H1 (cell line): ENCODE measurements at regions not wholly inside any gene's neighbourhood (a gene's known extent, or its start where the extent isn't known, plus 50 kb on each side); places are given as distances from the start of the nearest gene placed in this dataset.

Experiments
- CTCF ChIA-PET: fragments of 300-600 bp; sonication (Branson Sonifier 250); formaldehyde crosslinking; loops from one replicate; lab custom pipeline; 2021; ENCODE audit not compliant: partially characterized antibody; lab: Charles Lee
- POLR2A ChIA-PET: fragments of 300-600 bp; sonication (Branson Sonifier 250); formaldehyde crosslinking; loops from one replicate; lab custom pipeline; 2021; ENCODE audit warnings: inconsistent platforms; ENCODE audit not compliant: partially characterized antibody; lab: Charles Lee
- DNase-seq, 2 experiments: peaks; one replicate each; pipeline versions ENCODE4 v3.0.0 to v3.0.0-alpha.2; 2010 to 2022; ENCODE audit warnings: low spot score in 2 of 2, low read depth in 1 of 2, mixed read lengths in 1 of 2
- FAIRE-seq: peaks from 2 replicates; lab custom pipeline; 2011; peaks lifted over from hg19 to GRCh38; lab: Jason Lieb, UNC
- H2AFZ ChIP-seq: 2 replicates; pipeline ENCODE4 v1.8.1; 2012; ENCODE audit warnings: low read length, inconsistent platforms
- H2AK5ac ChIP-seq: 2 replicates; pipeline ENCODE4 v1.6.1; 2013; ENCODE audit warnings: low read depth, low read length
- H2BK120ac ChIP-seq: replicated peaks from 2 replicates; pipeline ENCODE3; 2013; ENCODE audit warnings: low read depth, low read length, inconsistent platforms
- H2BK12ac ChIP-seq: 2 replicates; pipeline ENCODE4 v1.6.1; 2013; ENCODE audit warnings: low read depth, low read length
- H2BK15ac ChIP-seq: 2 replicates; pipeline ENCODE4 v1.6.1; 2013; ENCODE audit warnings: low read length
- H2BK20ac ChIP-seq: 2 replicates; pipeline ENCODE4 v1.6.1; 2013; ENCODE audit warnings: low read length
- H2BK5ac ChIP-seq: 2 replicates; pipeline ENCODE4 v1.6.1; 2013; ENCODE audit warnings: low read depth, low read length
- H3K14ac ChIP-seq: 2 replicates; pipeline ENCODE4 v1.6.1; 2013; ENCODE audit warnings: inconsistent platforms; ENCODE audit not compliant: insufficient read length
- H3K18ac ChIP-seq: 2 replicates; pipeline ENCODE4 v1.6.1; 2013; ENCODE audit warnings: low read length; ENCODE audit errors: extremely low read depth
- H3K23ac ChIP-seq: 2 replicates; pipeline ENCODE4 v1.6.1; 2013; ENCODE audit warnings: inconsistent platforms; ENCODE audit not compliant: insufficient read length
- H3K23me2 ChIP-seq: 2 replicates; pipeline ENCODE4 v1.6.1; 2013; ENCODE audit warnings: low read depth, low read length
- H3K27ac ChIP-seq: 2 replicates; pipeline ENCODE4 v1.6.1; 2011; ENCODE audit warnings: low read depth, low read length, inconsistent platforms
- H3K27me3 ChIP-seq, 4 experiments: replicated peaks in 1 of 4; 1 replicate in 1 of 4; 2 replicates in 3 of 4; pipeline versions ENCODE4 v1.6.1 to v1.8.1; 2011 to 2013; ENCODE audit warnings: low read length in 3 of 4, mild to moderate bottlenecking in 3 of 4, inconsistent platforms in 2 of 4, mixed read lengths in 2 of 4, moderate library complexity in 1 of 4; ENCODE audit not compliant: control insufficient read depth in 3 of 4, insufficient read depth in 3 of 4; ENCODE audit errors: extremely low read depth in 1 of 4
- H3K36me3 ChIP-seq, 4 experiments: 2 replicates each; pipeline versions ENCODE4 v1.6.1 to v1.8.1; 2011 to 2013; ENCODE audit warnings: mild to moderate bottlenecking in 4 of 4, low read length in 3 of 4, moderate library complexity in 2 of 4, control low read depth in 1 of 4, inconsistent platforms in 1 of 4; ENCODE audit not compliant: insufficient read depth in 4 of 4, control insufficient read depth in 2 of 4
- H3K4ac ChIP-seq: replicated peaks from 2 replicates; pipeline ENCODE3; 2013; ENCODE audit warnings: low read length, low read depth, mixed read lengths, inconsistent platforms; ENCODE audit not compliant: insufficient read length
- H3K4me1 ChIP-seq, 4 experiments: replicated peaks in 1 of 4; 1 replicate in 1 of 4; 2 replicates in 3 of 4; pipeline versions ENCODE4 v1.6.1 to v1.8.1; 2011 to 2013; ENCODE audit warnings: low read length in 3 of 4, inconsistent platforms in 2 of 4, mixed read lengths in 1 of 4; ENCODE audit not compliant: insufficient read depth in 4 of 4, control insufficient read depth in 3 of 4
- H3K4me2 ChIP-seq, 2 experiments: 2 replicates each; pipeline versions ENCODE4 v1.6.1 to v1.8.1; 2011 to 2013; ENCODE audit warnings: low read depth in 2 of 2, low read length in 2 of 2, control low read depth in 1 of 2, inconsistent platforms in 1 of 2, mild to moderate bottlenecking in 1 of 2; ENCODE audit not compliant: insufficient read depth in 1 of 2
- H3K4me3 ChIP-seq, 4 experiments: fragments of 200-600, 300-600 bp in 1 of 4; sonication (generic), shearing (Covaris generic), sonication (Bioruptor Twin) in 1 of 4; 2 replicates each; pipeline versions ENCODE4 v1.5.1 to v1.8.1; 2011 to 2016; ENCODE audit warnings: low read length in 4 of 4, low read depth in 3 of 4, control low read depth in 2 of 4, inconsistent platforms in 2 of 4, mild to moderate bottlenecking in 2 of 4, mixed read lengths in 1 of 4, moderate library complexity in 1 of 4; ENCODE audit not compliant: insufficient read depth in 2 of 4; ENCODE audit errors: extremely low read depth in 1 of 4
- H3K56ac ChIP-seq: replicated peaks from 2 replicates; pipeline ENCODE3; 2013; ENCODE audit warnings: low read depth, mild to moderate bottlenecking, mixed read lengths, low read length, inconsistent platforms; ENCODE audit not compliant: insufficient read length
- H3K79me1 ChIP-seq: 2 replicates; pipeline ENCODE4 v1.6.1; 2013; ENCODE audit warnings: low read depth, low read length, control low read depth
- H3K79me2 ChIP-seq, 2 experiments: 2 replicates each; pipeline versions ENCODE4 v1.6.1 to v1.8.1; 2012 to 2013; ENCODE audit warnings: low read length in 2 of 2, mild to moderate bottlenecking in 2 of 2, inconsistent platforms in 1 of 2; ENCODE audit not compliant: insufficient read depth in 2 of 2, control insufficient read depth in 1 of 2
- H3K9ac ChIP-seq, 4 experiments: replicated peaks in 1 of 4; 1 replicate in 1 of 4; 2 replicates in 3 of 4; pipeline versions ENCODE4 v1.6.1 to v1.8.1; 2011 to 2013; ENCODE audit warnings: low read depth in 3 of 4, low read length in 3 of 4, control low read depth in 2 of 4, mild to moderate bottlenecking in 2 of 4, moderate library complexity in 2 of 4, inconsistent platforms in 1 of 4; ENCODE audit errors: extremely low read depth in 1 of 4
- H3K9me3 ChIP-seq, 2 experiments: 2 replicates each; pipeline versions ENCODE4 v1.6.1 to v1.8.1; 2012 to 2013; ENCODE audit warnings: mild to moderate bottlenecking in 2 of 2, moderate library complexity in 2 of 2, control low read depth in 1 of 2, inconsistent platforms in 1 of 2, low read depth in 1 of 2, low read length in 1 of 2, mixed read lengths in 1 of 2; ENCODE audit not compliant: insufficient read depth in 2 of 2
- H4K20me1 ChIP-seq, 2 experiments: replicated peaks in 1 of 2; 2 replicates each; pipeline versions ENCODE3 to v1.8.1; 2011 to 2013; ENCODE audit warnings: inconsistent platforms in 2 of 2, low read length in 2 of 2, mild to moderate bottlenecking in 1 of 2; ENCODE audit not compliant: insufficient read depth in 2 of 2, control insufficient read depth in 1 of 2
- H4K5ac ChIP-seq: 2 replicates; pipeline ENCODE4 v1.6.1; 2013; ENCODE audit warnings: low read length, low read depth, mixed read lengths, inconsistent platforms; ENCODE audit not compliant: insufficient read length
- H4K8ac ChIP-seq: 2 replicates; pipeline ENCODE4 v1.8.0; 2013; ENCODE audit warnings: mild to moderate bottlenecking, moderate library complexity, low read length, inconsistent platforms; ENCODE audit not compliant: insufficient read depth; ENCODE audit errors: extremely low read depth
- H4K91ac ChIP-seq: replicated peaks from 2 replicates; pipeline ENCODE3; 2013; ENCODE audit warnings: low read length, mixed read lengths, inconsistent platforms; ENCODE audit not compliant: insufficient read length
- BCL11A ChIP-seq, 2 experiments: IDR thresholded peaks; one replicate each; pipeline ENCODE4 v1.6.1; 2011; ENCODE audit warnings: low read depth in 2 of 2, low read length in 2 of 2, mild to moderate bottlenecking in 2 of 2
- BRCA1 ChIP-seq: IDR thresholded peaks from 2 replicates; pipeline ENCODE4 v1.6.1; 2012; ENCODE audit warnings: low read depth, low read length, improper control_type of control experiment
- CEBPB ChIP-seq: IDR thresholded peaks from 2 replicates; pipeline ENCODE4 v1.6.1; 2012; ENCODE audit warnings: low read depth, low read length
- E2F6 ChIP-seq: IDR thresholded peaks from 2 replicates; pipeline ENCODE4 v1.6.1; 2012; ENCODE audit warnings: inconsistent platforms
- EP300 ChIP-seq, 2 experiments: IDR thresholded peaks; 1 replicate in 1 of 2; 2 replicates in 1 of 2; pipeline ENCODE4 v1.6.1; 2011 to 2012; ENCODE audit warnings: low read depth in 2 of 2, low read length in 2 of 2, mild to moderate bottlenecking in 2 of 2, borderline replicate concordance in 1 of 2, inconsistent platforms in 1 of 2, moderate library complexity in 1 of 2
- HDAC2 ChIP-seq, 2 experiments: fragments of 300-600 bp in 1 of 2; sonication (generic) in 1 of 2; IDR thresholded peaks; 2 replicates each; pipeline ENCODE4 v1.6.1; 2011 to 2012; ENCODE audit warnings: low read depth in 2 of 2, low read length in 2 of 2, mild to moderate bottlenecking in 2 of 2, moderate library complexity in 2 of 2, borderline replicate concordance in 1 of 2, inconsistent platforms in 1 of 2
- KDM4A ChIP-seq: IDR thresholded peaks from one replicate; pipeline ENCODE4 v1.7.1; 2012; ENCODE audit warnings: low read depth, mild to moderate bottlenecking, moderate library complexity, low read length, inconsistent platforms; ENCODE audit not compliant: severe bottlenecking
- MAFK ChIP-seq: IDR thresholded peaks from 2 replicates; pipeline ENCODE4 v1.6.1; 2012; ENCODE audit warnings: low read depth, mild to moderate bottlenecking, improper control_type of control experiment, low read length
- NANOG ChIP-seq: IDR thresholded peaks from 2 replicates; pipeline ENCODE4 v1.6.1; 2011; ENCODE audit warnings: low read length, low read depth, mild to moderate bottlenecking, inconsistent platforms; ENCODE audit not compliant: insufficient read depth, poor library complexity, severe bottlenecking
- SIN3A ChIP-seq, 2 experiments: IDR thresholded peaks in 1 of 2; conservative IDR thresholded peaks in 1 of 2; 2 replicates each; pipeline ENCODE4 v1.6.1; 2011 to 2012; ENCODE audit warnings: low read length in 2 of 2, improper control_type of control experiment in 1 of 2, low read depth in 1 of 2, mild to moderate bottlenecking in 1 of 2
- WGBS, 2 experiments: shearing (Covaris generic) in 1 of 2; methylation state at CpG; one replicate each; pipeline versions ENCODE4 v1.1.6 to v1.1.7; 2013 to 2015; ENCODE audit warnings: low lambda C conversion rate in 2 of 2, mixed read lengths in 2 of 2, inconsistent platforms in 1 of 2, low coverage in 1 of 2, missing lambda C conversion rate in 1 of 2; ENCODE audit not compliant: insufficient replicate concordance in 2 of 2, insufficient coverage in 1 of 2, insufficient read length in 1 of 2; ENCODE audit errors: extremely low coverage in 1 of 2, missing lambda C conversion rate in 1 of 2; 5-methylcytosine and 5-hydroxymethylcytosine counted together
- TF ChIP-seq, protein P1 (sequence below): IDR thresholded peaks from 2 replicates; pipeline ENCODE4 v1.6.1; 2011; ENCODE audit warnings: low read depth, mild to moderate bottlenecking, low read length; ENCODE audit not compliant: insufficient read depth

- no peak overlapping the region for H2BK12ac ChIP-seq
- ChIA-PET CTCF (interaction anchor here (0.6 kb wide), 1 partner anchor 582 kb away, joined by 3 read pairs; no protein-coding TSS in a partner anchor), POLR2A (no interaction called here)
- H3K27ac ChIP-seq = no peak overlapping the region
- no peaks in the 10 kb centered on the region for H4K20me1 ChIP-seq
- no peak overlapping the region for H3K56ac ChIP-seq
- H3K14ac ChIP-seq = no peak overlapping the region
- TF ChIP-seq E2F6 (no peak), KDM4A (no peak), CEBPB (no peak), NANOG (no peak), HDAC2 (IDR thresholded peaks at IDR 0.05; ENCODE audit: borderline replicate concordance in 1 of 2, low read depth in 2 of 2, low read length in 2 of 2) (no peak), SIN3A (conservative IDR thresholded peaks at IDR 0.05 in 1 of 2, IDR thresholded peaks at IDR 0.05 in 1 of 2; ENCODE audit: low read depth in 1 of 2, low read length in 2 of 2) (no peak), EP300 (IDR thresholded peaks at IDR 0.05; ENCODE audit: borderline replicate concordance in 1 of 2, low read depth in 2 of 2, low read length in 2 of 2) (no peak), BCL11A (IDR thresholded peaks at IDR 0.05; ENCODE audit: low read depth in 2 of 2, low read length in 2 of 2) (no peak), MAFK (no peak), BRCA1 (no peak)
- TF ChIP-seq, protein P1, sequence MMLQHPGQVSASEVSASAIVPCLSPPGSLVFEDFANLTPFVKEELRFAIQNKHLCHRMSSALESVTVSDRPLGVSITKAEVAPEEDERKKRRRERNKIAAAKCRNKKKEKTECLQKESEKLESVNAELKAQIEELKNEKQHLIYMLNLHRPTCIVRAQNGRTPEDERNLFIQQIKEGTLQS = no peak
- FAIRE-seq = no peak
- H4K5ac ChIP-seq = no peak overlapping the region
- no peaks in the 10 kb centered on the region for H3K4me1 ChIP-seq
- H4K91ac ChIP-seq = no peak overlapping the region
- DNase-seq = no peak
- H2AK5ac ChIP-seq = no peak overlapping the region
- no peak overlapping the region for H3K4ac ChIP-seq
- H3K9me3 ChIP-seq = no peaks in the 10 kb centered on the region
- no peak overlapping the region for H4K8ac ChIP-seq
- 90% methylated on average over 2 of the region's 2 CpGs; no CpG with 5 or more reads in 1 of the 2 experiments for WGBS, 2 experiments
- H2BK120ac ChIP-seq = no peak overlapping the region
- H2BK5ac ChIP-seq = no peak overlapping the region
- no peak overlapping the region for H2BK15ac ChIP-seq
- H3K23ac ChIP-seq = no peak overlapping the region
- no peak overlapping the region for H3K9ac ChIP-seq
- no peak overlapping the region for H3K4me3 ChIP-seq
- H3K36me3 ChIP-seq = no peaks in the 10 kb centered on the region
- no peaks in the 10 kb centered on the region for H3K79me2 ChIP-seq
- no peak overlapping the region for H3K4me2 ChIP-seq
- no peak overlapping the region for H2BK20ac ChIP-seq
- no peaks in the 10 kb centered on the region for H3K79me1 ChIP-seq
- no peaks in the 10 kb centered on the region for H3K27me3 ChIP-seq
- H3K18ac ChIP-seq = no peak overlapping the region
- H2AFZ ChIP-seq = no peak overlapping the region
- no peaks in the 10 kb centered on the region for H3K23me2 ChIP-seq
Measured at GRCh38 chr1:106621853-106622252, 434.6 kb upstream of the PRMT6 start.
